AG09309 (cell line): ENCODE measurements at regions not wholly inside any gene's neighbourhood (a gene's known extent, or its start where the extent isn't known, plus 50 kb on each side); places are given as distances from the start of the nearest gene placed in this dataset.

Experiments
- DNase-seq: peaks from one replicate; pipeline ENCODE4 v3.0.0-alpha.2; 2010; ENCODE audit warnings: low read depth
- H3K4me3 ChIP-seq: 2 replicates; pipeline ENCODE4 v1.5.1; 2011; ENCODE audit warnings: mild to moderate bottlenecking, low read depth, low read length, moderate library complexity; ENCODE audit not compliant: control insufficient read depth
- TF ChIP-seq, protein P1 (sequence below): IDR thresholded peaks from 2 replicates; pipeline ENCODE4 v1.5.1; 2011; ENCODE audit warnings: mild to moderate bottlenecking, low read depth, low read length, inconsistent platforms; ENCODE audit not compliant: insufficient read depth, control insufficient read depth; ENCODE audit errors: missing control alignments

DNA sequence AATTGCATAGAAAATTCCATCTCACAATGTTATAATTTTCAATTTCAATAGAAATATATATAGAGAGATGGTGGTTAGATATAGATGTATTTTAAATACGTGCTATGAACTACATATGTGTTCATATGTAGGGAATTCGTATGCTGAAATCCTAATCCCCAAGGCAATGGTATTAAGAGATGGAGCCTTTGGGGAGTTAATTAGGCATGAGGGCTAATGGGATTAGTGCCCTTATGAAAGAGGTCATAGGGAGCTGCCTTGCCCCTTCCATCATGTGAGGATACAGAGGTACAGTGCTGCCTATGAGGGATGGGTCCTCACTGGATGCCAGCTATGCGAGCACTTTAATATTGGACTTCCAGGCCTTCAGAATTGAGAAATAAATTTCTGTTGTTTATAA, 79.6 kb upstream of the CCDC54 start:
- no peak overlapping the region for H3K4me3 ChIP-seq
- TF ChIP-seq, protein P1, sequence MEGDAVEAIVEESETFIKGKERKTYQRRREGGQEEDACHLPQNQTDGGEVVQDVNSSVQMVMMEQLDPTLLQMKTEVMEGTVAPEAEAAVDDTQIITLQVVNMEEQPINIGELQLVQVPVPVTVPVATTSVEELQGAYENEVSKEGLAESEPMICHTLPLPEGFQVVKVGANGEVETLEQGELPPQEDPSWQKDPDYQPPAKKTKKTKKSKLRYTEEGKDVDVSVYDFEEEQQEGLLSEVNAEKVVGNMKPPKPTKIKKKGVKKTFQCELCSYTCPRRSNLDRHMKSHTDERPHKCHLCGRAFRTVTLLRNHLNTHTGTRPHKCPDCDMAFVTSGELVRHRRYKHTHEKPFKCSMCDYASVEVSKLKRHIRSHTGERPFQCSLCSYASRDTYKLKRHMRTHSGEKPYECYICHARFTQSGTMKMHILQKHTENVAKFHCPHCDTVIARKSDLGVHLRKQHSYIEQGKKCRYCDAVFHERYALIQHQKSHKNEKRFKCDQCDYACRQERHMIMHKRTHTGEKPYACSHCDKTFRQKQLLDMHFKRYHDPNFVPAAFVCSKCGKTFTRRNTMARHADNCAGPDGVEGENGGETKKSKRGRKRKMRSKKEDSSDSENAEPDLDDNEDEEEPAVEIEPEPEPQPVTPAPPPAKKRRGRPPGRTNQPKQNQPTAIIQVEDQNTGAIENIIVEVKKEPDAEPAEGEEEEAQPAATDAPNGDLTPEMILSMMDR, result no peak
- DNase-seq, result no peak

DNA sequence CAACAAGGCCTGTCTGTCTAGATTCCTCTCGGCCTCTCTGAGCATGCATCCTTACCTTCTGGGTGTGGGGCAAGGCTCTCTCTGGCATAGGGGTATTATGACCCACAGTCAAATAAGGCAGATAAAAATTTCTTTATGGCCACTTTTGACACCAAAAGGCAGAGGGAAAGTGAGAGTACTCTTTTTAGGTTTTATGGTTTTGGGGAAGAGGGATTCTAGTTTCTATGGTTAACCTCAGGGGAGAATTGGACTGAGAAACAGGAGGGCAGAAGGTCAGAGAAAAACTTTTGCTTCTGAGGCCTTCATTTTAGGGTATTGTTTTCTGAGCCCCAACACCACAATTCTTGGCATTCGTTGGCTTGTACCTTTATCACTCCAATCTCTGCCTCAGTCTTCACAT, 70.0 kb upstream of the CCDC54 start:
- no peak for DNase-seq
- TF ChIP-seq, protein P1, result no peak
- no peak overlapping the region for H3K4me3 ChIP-seq

- no peak overlapping the region for H3K4me3 ChIP-seq
- no peak for DNase-seq
- TF ChIP-seq, protein P1, result no peak
Measured at GRCh38 chr3:107308716-107309115, 68.5 kb upstream of the CCDC54 start.

DNA sequence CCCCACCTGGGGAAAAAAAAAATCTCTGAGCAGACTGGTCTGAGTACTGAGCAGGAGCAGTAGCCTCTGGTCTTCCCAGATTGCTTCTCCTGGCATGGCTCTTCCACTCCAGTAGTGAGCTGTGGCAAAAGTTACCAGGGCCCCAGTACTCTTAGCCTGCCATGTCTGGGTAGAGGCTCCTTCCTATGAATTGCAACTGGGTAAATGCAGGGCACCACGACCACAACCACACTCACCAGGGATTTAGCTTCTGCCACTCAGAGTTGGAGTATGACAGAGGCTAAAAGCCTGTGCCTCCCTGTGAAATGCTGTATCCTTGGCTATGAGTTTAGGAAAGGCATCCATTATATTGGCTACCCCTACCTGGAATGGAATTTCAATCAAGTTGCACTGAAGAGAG, 67.9 kb upstream of the CCDC54 start:
- TF ChIP-seq, protein P1, result no peak
- no peak overlapping the region for H3K4me3 ChIP-seq
- DNase-seq, result no peak

DNA sequence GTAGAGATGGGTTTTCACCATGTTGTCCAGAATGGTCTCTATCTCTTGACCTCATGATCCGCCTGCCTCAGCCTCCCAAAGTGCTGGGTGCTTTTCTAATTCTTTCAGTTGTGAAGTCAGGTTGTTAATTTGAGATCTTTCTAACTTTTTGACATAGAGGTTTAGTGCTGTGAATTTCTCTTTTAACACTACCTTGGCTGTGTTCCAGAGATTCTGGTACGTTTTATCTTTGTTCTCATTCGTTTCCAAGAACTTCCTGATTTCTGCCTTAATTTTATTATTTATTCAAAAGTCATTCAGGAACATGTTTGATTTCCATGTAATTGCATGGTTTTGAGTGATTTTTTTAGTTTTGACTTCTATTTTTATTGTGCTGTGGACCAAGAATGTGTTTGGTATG, 63.5 kb upstream of the CCDC54 start:
- TF ChIP-seq, protein P1, result no peak
- DNase-seq, result no peak
- no peak overlapping the region for H3K4me3 ChIP-seq

- TF ChIP-seq, protein P1, result no peak
- DNase-seq, result peak; percentile 11
- no peak overlapping the region for H3K4me3 ChIP-seq
Measured at GRCh38 chr3:107315141-107315540, 62.1 kb upstream of the CCDC54 start.

DNA sequence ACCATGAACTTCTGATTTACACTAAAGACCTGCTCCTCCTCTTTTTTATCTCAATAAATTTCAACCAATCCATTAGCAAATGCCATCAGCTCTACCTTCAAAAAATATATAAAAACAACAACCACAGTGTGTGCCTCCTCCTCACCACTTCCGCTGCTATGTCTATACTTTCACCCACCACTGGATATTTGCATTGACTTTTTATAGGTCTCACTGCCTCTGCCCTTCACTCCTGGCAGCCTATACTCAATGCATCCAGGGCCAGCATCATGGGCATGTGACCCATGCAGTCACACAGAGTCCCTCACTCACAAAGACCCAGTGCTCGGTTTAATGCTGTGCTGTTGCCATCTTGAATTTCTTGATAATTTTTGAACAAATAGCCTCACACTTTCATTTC, 53.5 kb upstream of the CCDC54 start:
- TF ChIP-seq, protein P1, result no peak
- H3K4me3 ChIP-seq, result no peak overlapping the region
- no peak for DNase-seq
